Activated B cell treated with CpG ODN at 0.5 μM for 24 hours (primary cell): ENCODE measurements at regions not wholly inside any gene's neighbourhood (a gene's known extent, or its start where the extent isn't known, plus 50 kb on each side); places are given as distances from the start of the nearest gene placed in this dataset.

Experiments
- ATAC-seq: fragments of 200-7000 bp; cut with Tn5 transposase; one replicate; pipeline ENCODE4 v1.10.0; 2021; ENCODE audit warnings: low read depth, mild to moderate bottlenecking, moderate library complexity
- CTCF ChIA-PET: fragments of 350-600 bp; sonication (Branson Sonifier 250); formaldehyde crosslinking; loops from one replicate; lab custom pipeline; 2021; ENCODE audit warnings: antibody characterized with exemption; lab: Charles Lee
- POLR2A ChIA-PET: fragments of 350-600 bp; sonication (Branson Sonifier 250); formaldehyde crosslinking; loops from one replicate; lab custom pipeline; 2021; ENCODE audit warnings: antibody characterized with exemption; lab: Charles Lee
- DNase-seq: peaks from one replicate; pipeline ENCODE4 v3.0.0; 2022
- H3K27ac Mint-ChIP-seq: one replicate; pipeline ENCODE4 v1.8.0; 2020; ENCODE audit warnings: mixed read lengths
- H3K27me3 Mint-ChIP-seq: one replicate; pipeline ENCODE4 v1.8.0; 2021; ENCODE audit warnings: mixed read lengths
- H3K36me3 Mint-ChIP-seq: one replicate; pipeline ENCODE4 v1.8.0; 2021; ENCODE audit warnings: low read depth, mixed read lengths
- H3K4me1 Mint-ChIP-seq: one replicate; pipeline ENCODE4 v1.8.0; 2021; ENCODE audit warnings: mixed read lengths
- H3K4me3 Mint-ChIP-seq: one replicate; pipeline ENCODE4 v1.8.0; 2020; ENCODE audit warnings: mild to moderate bottlenecking, mixed read lengths
- H3K9me3 Mint-ChIP-seq: one replicate; pipeline ENCODE4 v1.8.0; 2020; ENCODE audit warnings: mixed read lengths
- CTCF ChIP-seq: fragments of 200-600 bp; IDR thresholded peaks from one replicate; pipeline ENCODE4 v1.8.0; 2022; ENCODE audit warnings: antibody characterized with exemption, mild to moderate bottlenecking
- intact Hi-C: fragments of 100-400 bp; cut with micrococcal nuclease; formaldehyde crosslinking; loops from one replicate; pipeline ENCODE4 v1.15.1; 2024

- Mint-ChIP-seq H3K27ac (no peak overlapping the region), H3K36me3 (no peaks in the 10 kb centered on the region), H3K4me1 (no peaks in the 10 kb centered on the region), H3K27me3 (no peaks in the 10 kb centered on the region), H3K4me3 (no peak overlapping the region), H3K9me3 (peaks cover 3% of the 10 kb centered on the region)
- ChIA-PET CTCF (no interaction called here), POLR2A (no interaction called here)
- DNase-seq, result no peak
- no peak for TF ChIP-seq CTCF
- intact Hi-C loops, result no loop called here
- no peak for ATAC-seq
Measured at GRCh38 chr4:176611381-176611780, 181.3 kb downstream of the VEGFC start.

- Mint-ChIP-seq H3K4me1 (no peaks in the 10 kb centered on the region), H3K36me3 (no peaks in the 10 kb centered on the region), H3K4me3 (no peak overlapping the region), H3K27me3 (no peaks in the 10 kb centered on the region), H3K9me3 (peaks cover 3% of the 10 kb centered on the region), H3K27ac (no peak overlapping the region)
- POLR2A ChIA-PET, result no interaction called here
- TF ChIP-seq CTCF, result no peak
- intact Hi-C loops, result no loop called here
- no peak for DNase-seq
- CTCF ChIA-PET, result no interaction called here
- no peak for ATAC-seq
Measured at GRCh38 chr4:176611951-176612350, 180.8 kb downstream of the VEGFC start.

- ChIA-PET CTCF (no interaction called here), POLR2A (no interaction called here)
- Mint-ChIP-seq H3K27me3 (no peaks in the 10 kb centered on the region), H3K9me3 (no peaks in the 10 kb centered on the region), H3K4me3 (no peak overlapping the region), H3K36me3 (no peaks in the 10 kb centered on the region), H3K27ac (no peak overlapping the region), H3K4me1 (no peaks in the 10 kb centered on the region)
- no peak for ATAC-seq
- no peak for DNase-seq
- intact Hi-C loops, result no loop called here
- TF ChIP-seq CTCF, result no peak
Measured at GRCh38 chr4:176614793-176615192, 177.9 kb downstream of the VEGFC start.

- H3K9me3 Mint-ChIP-seq, result no peaks in the 10 kb centered on the region
- intact Hi-C loops, result no loop called here
- no peaks in the 10 kb centered on the region for H3K36me3 Mint-ChIP-seq
- ChIA-PET POLR2A (no interaction called here), CTCF (no interaction called here)
- no peak for TF ChIP-seq CTCF
- no peak overlapping the region for H3K4me3 Mint-ChIP-seq
- DNase-seq (no peak), ATAC-seq (no peak)
- H3K4me1 Mint-ChIP-seq, result no peaks in the 10 kb centered on the region
- no peaks in the 10 kb centered on the region for H3K27me3 Mint-ChIP-seq
- no peak overlapping the region for H3K27ac Mint-ChIP-seq
Measured at GRCh38 chr4:176616151-176616550, 176.6 kb downstream of the VEGFC start.

- POLR2A ChIA-PET, result no interaction called here
- intact Hi-C loops, result no loop called here
- DNase-seq (no peak), ATAC-seq (no peak)
- CTCF ChIA-PET, result no interaction called here
- Mint-ChIP-seq H3K9me3 (no peaks in the 10 kb centered on the region), H3K27me3 (no peaks in the 10 kb centered on the region), H3K4me3 (no peak overlapping the region), H3K36me3 (no peaks in the 10 kb centered on the region), H3K4me1 (no peaks in the 10 kb centered on the region), H3K27ac (no peak overlapping the region)
- TF ChIP-seq CTCF, result no peak
Measured at GRCh38 chr4:176618138-176618537, 174.6 kb downstream of the VEGFC start.
